LNCaP clone FGC (cell line): ENCODE measurements at regions not wholly inside any gene's neighbourhood (a gene's known extent, or its start where the extent isn't known, plus 50 kb on each side); places are given as distances from the start of the nearest gene placed in this dataset.

Experiments used
- DNase-seq: peaks from one replicate; pipeline ENCODE4 v3.0.0-alpha.2; 2011; ENCODE audit warnings: low read depth
- H3K4me3 ChIP-seq: 2 replicates; pipeline ENCODE4 v1.5.1; 2011; ENCODE audit warnings: mild to moderate bottlenecking, low read depth, low read length, control low read depth
- TF ChIP-seq, protein P1 (sequence below): IDR thresholded peaks from 2 replicates; pipeline ENCODE4 v1.5.1; 2012; ENCODE audit warnings: mild to moderate bottlenecking; ENCODE audit not compliant: control insufficient read depth, insufficient read depth; ENCODE audit errors: extremely low read depth

DNA sequence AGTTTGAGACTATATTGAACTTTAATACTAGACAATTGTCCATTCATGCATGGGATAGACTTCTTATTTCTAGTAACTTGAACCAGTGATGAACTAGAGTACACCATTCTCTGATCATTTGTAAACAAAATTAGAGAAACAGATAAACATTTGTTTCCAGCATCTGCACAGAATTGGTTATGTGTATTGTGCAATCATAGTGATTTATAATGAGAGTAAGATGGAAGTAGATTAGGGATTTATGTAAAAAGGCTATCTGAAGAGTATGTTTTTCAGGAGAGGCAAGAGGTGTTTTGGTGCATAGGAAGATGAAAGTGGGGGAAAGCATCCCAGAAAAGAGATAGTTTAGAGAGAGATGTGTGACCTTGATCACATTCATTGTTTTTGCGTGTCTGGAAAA is 695.0 kb downstream of the SQOR start:
- TF ChIP-seq, protein P1, sequence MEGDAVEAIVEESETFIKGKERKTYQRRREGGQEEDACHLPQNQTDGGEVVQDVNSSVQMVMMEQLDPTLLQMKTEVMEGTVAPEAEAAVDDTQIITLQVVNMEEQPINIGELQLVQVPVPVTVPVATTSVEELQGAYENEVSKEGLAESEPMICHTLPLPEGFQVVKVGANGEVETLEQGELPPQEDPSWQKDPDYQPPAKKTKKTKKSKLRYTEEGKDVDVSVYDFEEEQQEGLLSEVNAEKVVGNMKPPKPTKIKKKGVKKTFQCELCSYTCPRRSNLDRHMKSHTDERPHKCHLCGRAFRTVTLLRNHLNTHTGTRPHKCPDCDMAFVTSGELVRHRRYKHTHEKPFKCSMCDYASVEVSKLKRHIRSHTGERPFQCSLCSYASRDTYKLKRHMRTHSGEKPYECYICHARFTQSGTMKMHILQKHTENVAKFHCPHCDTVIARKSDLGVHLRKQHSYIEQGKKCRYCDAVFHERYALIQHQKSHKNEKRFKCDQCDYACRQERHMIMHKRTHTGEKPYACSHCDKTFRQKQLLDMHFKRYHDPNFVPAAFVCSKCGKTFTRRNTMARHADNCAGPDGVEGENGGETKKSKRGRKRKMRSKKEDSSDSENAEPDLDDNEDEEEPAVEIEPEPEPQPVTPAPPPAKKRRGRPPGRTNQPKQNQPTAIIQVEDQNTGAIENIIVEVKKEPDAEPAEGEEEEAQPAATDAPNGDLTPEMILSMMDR, result no peak

DNA sequence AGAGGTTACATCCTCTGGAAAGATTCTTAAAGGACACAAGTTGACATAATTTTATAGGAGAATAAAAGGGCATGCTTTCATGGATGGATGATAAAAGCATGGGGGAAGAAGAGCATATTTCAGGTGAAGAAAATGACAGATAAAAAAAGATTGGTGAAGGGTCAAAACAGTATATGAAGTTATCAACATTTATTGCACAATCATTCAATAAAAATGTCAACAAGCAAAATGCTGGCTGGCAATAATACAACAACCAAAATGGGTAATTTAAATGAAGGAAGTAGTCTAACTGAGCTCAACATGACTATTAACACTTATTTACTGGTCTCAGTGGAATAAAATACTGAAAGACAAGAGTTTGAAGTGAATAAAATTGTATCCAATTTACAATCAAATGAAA is 696.7 kb downstream of the SQOR start:
- TF ChIP-seq, protein P1, result no peak
- no peak overlapping the region for H3K4me3 ChIP-seq
- DNase-seq, result no peak

More for the DNA sequence above, 695.0 kb downstream of the SQOR start:
- DNase-seq, result no peak
- no peak overlapping the region for H3K4me3 ChIP-seq

DNA sequence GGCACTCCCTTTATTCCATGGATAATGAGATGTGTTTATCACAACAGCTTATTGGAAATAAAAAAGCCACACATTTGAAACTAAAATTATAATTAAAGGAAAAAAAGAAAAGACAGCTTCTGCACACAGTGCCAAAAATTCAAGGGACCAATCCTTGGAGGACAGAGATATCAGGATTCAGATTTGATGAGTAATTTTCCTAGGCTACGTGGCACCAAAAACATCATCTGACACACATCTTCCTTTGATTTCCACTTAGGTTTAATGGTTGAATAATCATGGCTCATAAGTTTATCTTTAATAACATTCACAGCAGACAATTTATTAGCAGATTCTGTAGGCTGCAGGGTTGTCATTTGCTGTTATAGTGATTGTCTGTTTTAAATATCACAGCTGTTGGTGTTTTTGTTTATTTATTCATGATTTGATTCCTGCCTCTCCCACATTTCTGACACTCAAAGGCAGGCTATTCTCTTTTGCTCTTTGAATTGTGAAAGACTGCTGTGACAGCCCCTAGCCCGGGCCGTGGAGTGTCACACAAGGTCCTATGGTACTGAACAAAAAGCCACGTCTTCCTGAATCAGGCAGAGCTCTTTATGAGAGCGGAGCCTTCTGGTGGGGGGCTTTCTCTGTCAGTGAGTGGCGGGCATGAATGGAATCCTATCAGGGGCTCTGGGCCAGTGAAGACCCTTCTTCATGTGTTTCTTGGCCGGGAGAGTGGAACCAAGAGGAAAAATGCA is 708.5 kb downstream of the SQOR start:
- TF ChIP-seq, protein P1, result no peak
- DNase-seq, result no peak
- H3K4me3 ChIP-seq, result no peak overlapping the region

DNA sequence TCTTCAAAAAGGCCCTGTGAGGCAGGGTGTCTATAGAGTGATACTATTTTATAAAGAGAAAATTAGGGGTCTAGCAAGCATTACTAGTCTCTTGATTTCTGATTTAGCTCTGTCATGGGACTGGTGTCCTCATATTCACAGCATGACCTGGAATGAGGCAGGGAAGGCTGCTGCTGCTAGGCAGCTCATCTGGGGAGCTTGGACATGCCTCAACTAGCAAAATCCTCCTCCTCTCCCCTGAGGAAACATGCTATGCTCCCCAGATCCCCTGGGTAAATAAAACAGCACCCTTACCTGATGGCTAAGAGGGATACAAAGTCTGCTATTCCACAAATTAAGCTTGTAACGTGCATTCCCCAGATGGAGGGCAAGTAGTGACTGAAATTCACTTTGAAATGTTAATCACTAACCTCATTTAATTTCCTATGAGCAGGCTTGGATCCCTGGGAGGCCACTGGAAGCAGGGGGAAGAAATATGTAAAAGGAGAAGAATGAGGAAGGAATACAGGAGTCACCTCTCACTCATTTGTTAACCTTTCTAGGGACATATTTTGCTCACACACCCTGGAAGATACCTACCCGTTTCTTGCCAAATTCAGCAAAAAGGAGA is 709.4 kb downstream of the SQOR start:
- DNase-seq, result no peak

DNA sequence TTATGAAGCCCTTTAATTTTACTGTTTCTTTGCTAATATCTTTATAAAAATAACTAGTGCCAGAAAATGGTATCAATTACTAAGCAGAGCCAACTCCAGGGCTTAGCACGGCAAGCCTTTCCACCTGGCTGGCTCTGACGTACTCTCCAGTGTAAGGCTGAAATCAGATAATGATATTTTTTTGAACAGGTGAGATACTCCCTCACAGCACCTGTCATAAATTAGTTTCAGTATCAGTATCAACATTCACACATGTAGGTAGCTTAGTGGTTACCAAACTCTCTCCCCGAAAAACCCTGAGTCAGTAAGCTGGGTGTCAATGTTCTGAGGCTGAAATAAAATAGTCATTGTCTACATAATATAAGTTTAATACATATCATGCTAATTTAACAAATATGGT is 710.1 kb downstream of the SQOR start:
- no peak overlapping the region for H3K4me3 ChIP-seq
- DNase-seq, result no peak
- TF ChIP-seq, protein P1, result no peak

More for the DNA sequence above, 709.4 kb downstream of the SQOR start:
- no peak overlapping the region for H3K4me3 ChIP-seq
- TF ChIP-seq, protein P1, result no peak

DNA sequence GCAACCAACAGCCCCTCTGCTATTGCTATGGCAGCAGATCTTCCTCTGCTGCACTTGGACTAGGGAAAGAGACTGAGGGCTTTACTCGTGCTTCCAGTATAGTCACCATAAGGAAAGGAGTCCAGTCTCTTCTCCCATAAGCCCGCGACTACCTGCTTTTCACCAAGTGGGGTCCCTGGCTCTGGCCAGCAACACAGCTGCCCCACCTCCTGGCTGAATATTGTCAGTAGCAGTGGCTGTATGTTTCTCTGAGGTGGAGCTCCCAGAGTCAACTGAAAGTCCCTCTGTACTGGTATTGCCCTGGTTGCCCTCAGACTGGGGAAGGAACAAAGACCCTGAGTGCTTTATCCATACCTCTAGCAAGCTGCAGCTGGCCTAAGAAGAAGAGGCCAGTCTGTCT is 719.6 kb downstream of the SQOR start:
- H3K4me3 ChIP-seq, result no peak overlapping the region
- DNase-seq, result no peak
- TF ChIP-seq, protein P1, result no peak
